Stimulated activated memory B cell treated with anti-CD40 and anti-IgM and Interleukin-4, amounts not matched to agents 10 μg/mL and 1 μg/mL and 100 μg/mL, for 72 hours (primary cell): ENCODE measurements at regions not wholly inside any gene's neighbourhood (a gene's known extent, or its start where the extent isn't known, plus 50 kb on each side); places are given as distances from the start of the nearest gene placed in this dataset.
"Not testable (repeated sequence)": the region's sequence is repeated elsewhere in the genome, so short reads cannot be mapped to it uniquely, and the experiment has no call there.

Experiments used
- ATAC-seq: fragments of 150-1000 bp; cut with Tn5 transposase; 2 replicates; pipeline ENCODE4 v1.10.0; 2021
- H3K27ac Mint-ChIP-seq: one replicate; pipeline ENCODE4 v1.8.0; 2022; ENCODE audit warnings: mild to moderate bottlenecking, mixed read lengths
- H3K27me3 Mint-ChIP-seq: one replicate; pipeline ENCODE4 v1.8.0; 2022; ENCODE audit warnings: mixed read lengths
- H3K36me3 Mint-ChIP-seq: one replicate; pipeline ENCODE4 v1.8.0; 2022; ENCODE audit warnings: mixed read lengths
- H3K4me1 Mint-ChIP-seq: one replicate; pipeline ENCODE4 v1.8.0; 2022; ENCODE audit warnings: mixed read lengths
- H3K4me3 Mint-ChIP-seq: one replicate; pipeline ENCODE4 v1.8.0; 2022; ENCODE audit warnings: mild to moderate bottlenecking, moderate library complexity, mixed read lengths
- H3K9me3 Mint-ChIP-seq: one replicate; pipeline ENCODE4 v1.8.0; 2022; ENCODE audit warnings: mixed read lengths

- ATAC-seq, result no peak
- no peaks in the 10 kb centered on the region for H3K9me3 Mint-ChIP-seq
- no peaks in the 10 kb centered on the region for H3K36me3 Mint-ChIP-seq
- H3K27ac Mint-ChIP-seq, result no peak overlapping the region
- no peak overlapping the region for H3K4me3 Mint-ChIP-seq
- peaks cover 71% of the 10 kb centered on the region for H3K27me3 Mint-ChIP-seq
- H3K4me1 Mint-ChIP-seq, result no peaks in the 10 kb centered on the region
Observed at GRCh38 chr22:49352361-49353169, 475.1 kb downstream of the BRD1 start.

- H3K9me3 Mint-ChIP-seq, result no peaks in the 10 kb centered on the region
- no peak overlapping the region for H3K27ac Mint-ChIP-seq
- ATAC-seq, result no peak
- H3K4me3 Mint-ChIP-seq, result no peak overlapping the region
- no peaks in the 10 kb centered on the region for H3K36me3 Mint-ChIP-seq
- peaks cover 74% of the 10 kb centered on the region for H3K27me3 Mint-ChIP-seq
- no peaks in the 10 kb centered on the region for H3K4me1 Mint-ChIP-seq
Observed at GRCh38 chr22:49351761-49352227, 475.9 kb downstream of the BRD1 start.

DNA sequence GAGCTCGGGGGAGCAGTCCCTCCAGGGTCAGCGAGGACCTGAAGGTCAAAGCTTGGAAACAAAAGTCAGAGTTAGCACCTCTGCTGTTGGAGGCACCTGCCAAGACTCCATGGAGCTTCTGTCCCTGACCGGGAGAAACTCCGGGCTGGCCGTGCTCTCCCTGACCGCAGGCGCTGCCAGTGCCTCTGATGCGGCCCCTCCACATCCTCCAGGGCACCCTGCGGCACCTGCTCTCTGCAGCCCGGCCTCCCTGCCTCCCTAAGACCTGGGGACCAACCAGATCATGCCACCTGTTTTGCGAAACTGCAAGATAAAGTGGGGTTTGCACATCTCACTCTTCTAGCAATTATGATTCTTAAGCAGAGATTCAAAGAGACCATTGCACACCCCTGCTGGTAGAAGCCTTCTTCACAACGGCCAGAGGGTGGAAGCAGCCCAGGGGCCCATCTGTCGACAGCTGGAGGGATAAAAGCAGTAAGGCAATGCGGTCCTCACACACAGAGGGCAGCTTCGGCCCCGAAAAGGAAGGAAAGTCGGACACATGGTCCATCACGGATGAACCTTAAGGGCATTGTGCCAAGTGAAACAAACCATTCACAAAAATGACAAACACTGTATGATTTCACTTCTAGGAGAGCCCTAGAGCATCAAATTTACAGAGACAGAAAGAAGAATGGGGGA lies 477.1 kb downstream of the BRD1 start:
- no peaks in the 10 kb centered on the region for H3K4me1 Mint-ChIP-seq
- no peaks in the 10 kb centered on the region for H3K36me3 Mint-ChIP-seq
- no peak overlapping the region for H3K27ac Mint-ChIP-seq
- no peak for ATAC-seq
- peaks cover 80% of the 10 kb centered on the region for H3K27me3 Mint-ChIP-seq
- H3K9me3 Mint-ChIP-seq, result no peaks in the 10 kb centered on the region
- H3K4me3 Mint-ChIP-seq, result no peak overlapping the region

DNA sequence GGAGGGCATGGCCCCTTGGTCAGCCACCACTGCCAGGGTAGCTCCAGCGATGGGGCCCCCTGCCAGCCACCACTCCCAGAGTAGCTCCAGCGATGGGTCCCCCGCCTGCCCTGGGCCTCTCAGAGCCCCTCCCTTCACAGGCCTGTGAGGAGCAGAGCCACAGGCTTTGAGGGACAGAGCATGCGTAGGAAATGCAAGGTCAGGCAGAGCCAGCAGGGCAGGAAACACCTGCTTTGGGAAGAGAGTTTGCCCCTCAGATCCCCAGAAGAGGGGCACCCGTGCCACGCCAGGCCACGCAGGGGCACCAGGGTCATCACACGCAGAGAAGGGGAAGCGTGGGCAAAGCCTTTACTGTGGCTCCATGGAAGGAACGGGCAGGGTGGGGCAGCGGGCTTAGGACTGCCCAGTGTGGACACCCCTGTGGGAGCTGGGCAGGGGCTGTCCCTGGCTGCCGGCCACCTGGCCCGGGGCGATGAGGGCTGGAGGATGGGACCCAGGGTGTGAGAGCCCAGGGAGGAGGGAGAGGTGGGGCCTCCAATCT lies 477.8 kb downstream of the BRD1 start:
- Mint-ChIP-seq H3K27me3 (peaks cover 75% of the 10 kb centered on the region), H3K4me1 (no peaks in the 10 kb centered on the region), H3K27ac (no peak overlapping the region), H3K9me3 (no peaks in the 10 kb centered on the region), H3K4me3 (no peak overlapping the region), H3K36me3 (no peaks in the 10 kb centered on the region)
- peak; percentile 31 for ATAC-seq

GRCh38 chr22:49349181-49349835 lies 478.4 kb downstream of the BRD1 start:
- Mint-ChIP-seq H3K4me3 (no peak overlapping the region), H3K27me3 (peaks cover 70% of the 10 kb centered on the region), H3K27ac (no peak overlapping the region), H3K9me3 (no peaks in the 10 kb centered on the region), H3K36me3 (no peaks in the 10 kb centered on the region), H3K4me1 (no peaks in the 10 kb centered on the region)
- no peak for ATAC-seq

DNA sequence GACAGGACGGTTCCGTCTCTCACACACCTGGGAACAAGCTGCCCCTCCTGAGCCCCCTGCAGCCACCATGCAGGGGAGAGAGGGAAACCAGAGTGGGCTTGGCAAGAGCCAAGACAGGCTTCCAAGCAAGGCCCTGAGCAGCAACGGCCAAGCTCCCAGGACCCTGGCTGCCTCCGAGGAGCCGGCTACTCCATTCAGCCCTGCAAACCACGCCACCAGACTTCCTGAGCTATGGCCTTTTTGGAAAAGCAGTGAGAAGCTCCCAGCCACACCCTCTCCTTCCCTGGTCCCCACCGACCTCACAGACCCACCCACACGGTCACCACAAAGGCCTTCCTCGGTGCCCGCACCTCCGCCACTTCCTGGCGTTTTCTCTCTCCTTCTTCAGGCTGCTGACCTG lies 479.0 kb downstream of the BRD1 start:
- no peaks in the 10 kb centered on the region for H3K9me3 Mint-ChIP-seq
- H3K4me3 Mint-ChIP-seq, result no peak overlapping the region
- no peaks in the 10 kb centered on the region for H3K4me1 Mint-ChIP-seq
- H3K36me3 Mint-ChIP-seq, result no peaks in the 10 kb centered on the region
- no peak for ATAC-seq
- no peak overlapping the region for H3K27ac Mint-ChIP-seq
- peaks cover 68% of the 10 kb centered on the region for H3K27me3 Mint-ChIP-seq

DNA sequence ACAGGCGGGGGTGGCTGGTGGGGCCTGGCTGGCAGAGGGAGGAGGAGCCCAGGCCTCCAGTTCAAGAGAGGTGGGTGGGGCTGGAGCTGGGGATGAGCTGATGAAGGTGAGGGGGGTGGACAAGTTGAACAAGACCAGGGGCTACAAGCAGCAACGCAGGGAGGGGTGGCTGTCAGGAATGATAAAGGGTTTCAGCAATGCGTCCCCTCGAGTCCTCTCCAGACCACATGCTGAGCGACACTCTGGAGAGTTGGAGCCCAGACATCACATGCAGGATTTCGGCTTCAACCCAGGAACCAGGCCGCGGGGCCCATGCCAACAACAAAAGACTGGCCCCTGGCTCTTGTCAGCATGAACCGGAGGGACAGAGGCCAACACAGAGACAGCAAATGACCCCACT lies 480.3 kb downstream of the BRD1 start:
- H3K27me3 Mint-ChIP-seq, result peaks cover 63% of the 10 kb centered on the region
- no peak for ATAC-seq
- no peaks in the 10 kb centered on the region for H3K4me1 Mint-ChIP-seq
- H3K36me3 Mint-ChIP-seq, result no peaks in the 10 kb centered on the region
- H3K4me3 Mint-ChIP-seq, result no peak overlapping the region
- H3K9me3 Mint-ChIP-seq, result no peaks in the 10 kb centered on the region
- no peak overlapping the region for H3K27ac Mint-ChIP-seq

DNA sequence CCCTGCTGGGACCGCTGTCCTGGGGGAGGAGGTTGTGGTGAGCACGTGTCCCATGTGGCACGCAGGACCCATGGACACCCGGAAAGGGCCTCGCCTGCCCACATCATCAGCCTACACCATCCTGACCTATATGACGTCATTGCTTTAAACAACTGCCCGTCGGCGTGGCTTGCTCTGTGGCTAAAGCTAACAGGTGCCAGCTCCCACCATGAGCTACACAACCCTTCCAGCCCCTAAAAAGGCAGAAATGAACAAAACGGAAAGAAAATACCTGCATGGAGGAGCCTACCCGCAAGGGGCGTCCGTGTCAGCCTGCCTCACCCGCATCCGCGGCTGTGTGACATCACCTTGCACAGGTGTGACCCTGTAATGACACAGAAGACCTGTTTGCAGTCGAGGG lies 481.8 kb downstream of the BRD1 start:
- Mint-ChIP-seq H3K27ac (no peak overlapping the region), H3K4me3 (no peak overlapping the region), H3K36me3 (no peaks in the 10 kb centered on the region), H3K9me3 (no peaks in the 10 kb centered on the region), H3K27me3 (peaks cover 58% of the 10 kb centered on the region), H3K4me1 (no peaks in the 10 kb centered on the region)
- no peak for ATAC-seq

DNA sequence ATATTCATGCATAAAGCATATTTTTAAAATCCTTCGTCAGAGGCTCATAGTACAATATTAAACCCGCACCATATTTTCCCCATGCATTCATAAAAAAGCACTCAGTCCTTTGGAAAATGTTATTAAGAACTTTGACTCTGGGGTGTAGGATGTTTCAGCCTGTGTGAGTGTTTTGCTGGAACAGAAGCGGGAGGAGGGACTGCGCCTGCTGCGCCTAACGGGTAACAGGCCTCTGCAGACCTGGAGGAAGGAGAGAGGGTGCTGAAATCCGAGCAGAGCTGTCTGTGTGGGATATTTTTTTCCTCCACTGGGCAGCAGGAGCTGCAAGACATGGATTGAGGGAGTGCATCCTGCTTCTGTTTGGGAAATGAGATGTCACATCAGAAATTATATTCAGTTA lies 483.0 kb downstream of the BRD1 start:
- Mint-ChIP-seq H3K27me3 (peaks cover 56% of the 10 kb centered on the region), H3K9me3 (no peaks in the 10 kb centered on the region), H3K27ac (no peak overlapping the region), H3K4me1 (no peaks in the 10 kb centered on the region), H3K4me3 (no peak overlapping the region), H3K36me3 (no peaks in the 10 kb centered on the region)
- no peak for ATAC-seq

GRCh38 chr22:49344161-49344560 lies 483.5 kb downstream of the BRD1 start:
- no peaks in the 10 kb centered on the region for H3K36me3 Mint-ChIP-seq
- no peak overlapping the region for H3K27ac Mint-ChIP-seq
- no peaks in the 10 kb centered on the region for H3K9me3 Mint-ChIP-seq
- H3K4me3 Mint-ChIP-seq, result no peak overlapping the region
- no peak for ATAC-seq
- peaks cover 51% of the 10 kb centered on the region for H3K27me3 Mint-ChIP-seq
- no peaks in the 10 kb centered on the region for H3K4me1 Mint-ChIP-seq

- no peak for ATAC-seq
- H3K4me1 Mint-ChIP-seq, result no peaks in the 10 kb centered on the region
- no peak overlapping the region for H3K4me3 Mint-ChIP-seq
- H3K27me3 Mint-ChIP-seq, result peaks cover 25% of the 10 kb centered on the region
- no peaks in the 10 kb centered on the region for H3K36me3 Mint-ChIP-seq
- H3K9me3 Mint-ChIP-seq, result no peaks in the 10 kb centered on the region
- H3K27ac Mint-ChIP-seq, result no peak overlapping the region
Observed at GRCh38 chr22:49340406-49340805, 487.3 kb downstream of the BRD1 start.

- H3K9me3 Mint-ChIP-seq, H3K4me3 Mint-ChIP-seq, H3K36me3 Mint-ChIP-seq, H3K4me1 Mint-ChIP-seq, ATAC-seq, H3K27ac Mint-ChIP-seq: not testable (repeated sequence)
- H3K27me3 Mint-ChIP-seq, result peaks cover 16% of the 10 kb centered on the region
Observed at GRCh38 chr22:49336483-49336882, 491.2 kb downstream of the BRD1 start.

DNA sequence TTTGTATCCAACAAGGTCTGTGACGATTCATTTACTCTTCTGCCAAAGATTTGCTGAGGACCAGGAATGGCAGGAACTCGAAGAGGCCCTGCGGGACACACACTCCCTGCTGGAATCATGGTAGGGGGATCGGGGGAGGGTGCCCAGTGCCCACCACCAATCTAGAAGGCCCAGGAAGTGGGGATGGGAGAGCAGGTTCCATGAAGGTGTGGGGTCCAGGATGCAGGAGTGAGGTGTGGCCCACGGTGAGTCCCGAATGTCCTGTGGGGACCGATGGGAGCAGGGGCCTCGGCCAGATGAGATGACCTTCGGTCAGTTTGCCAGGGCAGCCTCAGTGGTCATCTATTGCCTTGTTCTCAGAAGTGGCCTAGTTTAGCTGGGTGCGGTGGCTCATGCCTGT lies 492.7 kb downstream of the BRD1 start:
- Mint-ChIP-seq H3K27me3 (peaks cover under 1% of the 10 kb centered on the region), H3K27ac (no peak overlapping the region), H3K36me3 (no peaks in the 10 kb centered on the region), H3K9me3 (no peaks in the 10 kb centered on the region), H3K4me3 (no peak overlapping the region), H3K4me1 (no peaks in the 10 kb centered on the region)
- ATAC-seq, result no peak

GRCh38 chr22:49334449-49334789 lies 493.3 kb downstream of the BRD1 start:
- no peak overlapping the region for H3K27ac Mint-ChIP-seq
- H3K27me3 Mint-ChIP-seq, result no peaks in the 10 kb centered on the region
- no peaks in the 10 kb centered on the region for H3K36me3 Mint-ChIP-seq
- H3K4me1 Mint-ChIP-seq, result no peaks in the 10 kb centered on the region
- no peaks in the 10 kb centered on the region for H3K9me3 Mint-ChIP-seq
- H3K4me3 Mint-ChIP-seq, result no peak overlapping the region
- ATAC-seq, result no peak

DNA sequence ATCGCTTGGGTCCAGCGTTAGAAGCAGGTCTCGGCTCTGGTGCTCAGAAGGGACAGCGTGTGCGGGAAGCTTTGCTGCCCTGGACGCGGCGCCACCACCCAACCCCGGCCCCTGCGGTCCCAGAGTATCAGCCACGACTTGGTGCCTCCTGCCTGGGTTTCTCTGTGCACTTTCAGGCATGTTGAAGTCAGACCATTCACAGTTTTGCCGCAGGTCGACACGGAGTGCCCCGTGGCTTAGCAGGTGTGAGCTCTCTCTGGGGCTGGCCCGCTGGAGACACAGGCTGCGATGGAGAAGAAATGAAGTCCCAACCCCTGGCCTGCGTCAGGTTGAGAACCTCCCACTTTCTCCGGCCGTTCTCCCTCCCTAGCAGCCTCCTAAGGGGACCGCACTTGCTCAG lies 494.5 kb downstream of the BRD1 start:
- no peaks in the 10 kb centered on the region for H3K9me3 Mint-ChIP-seq
- H3K4me1 Mint-ChIP-seq, result no peaks in the 10 kb centered on the region
- H3K27ac Mint-ChIP-seq, result no peak overlapping the region
- no peak for ATAC-seq
- no peaks in the 10 kb centered on the region for H3K36me3 Mint-ChIP-seq
- no peak overlapping the region for H3K4me3 Mint-ChIP-seq
- peaks cover 8% of the 10 kb centered on the region for H3K27me3 Mint-ChIP-seq
